GM12865 (cell line): ENCODE measurements at regions not wholly inside any gene's neighbourhood (a gene's known extent, or its start where the extent isn't known, plus 50 kb on each side); places are given as distances from the start of the nearest gene placed in this dataset.

ENCODE experiments used
- DNase-seq: peaks from one replicate; pipeline ENCODE4 v3.0.0; 2010; ENCODE audit warnings: low read depth
- H3K4me3 ChIP-seq: 2 replicates; pipeline ENCODE4 v1.5.1; 2011; ENCODE audit warnings: mild to moderate bottlenecking, low read depth, low read length, control low read depth
- TF ChIP-seq, protein P1 (sequence below): IDR thresholded peaks from 2 replicates; pipeline ENCODE4 v1.5.1; 2011; ENCODE audit warnings: low read length, control low read depth, low read depth, inconsistent platforms; ENCODE audit not compliant: insufficient read depth; ENCODE audit errors: missing control alignments

DNA sequence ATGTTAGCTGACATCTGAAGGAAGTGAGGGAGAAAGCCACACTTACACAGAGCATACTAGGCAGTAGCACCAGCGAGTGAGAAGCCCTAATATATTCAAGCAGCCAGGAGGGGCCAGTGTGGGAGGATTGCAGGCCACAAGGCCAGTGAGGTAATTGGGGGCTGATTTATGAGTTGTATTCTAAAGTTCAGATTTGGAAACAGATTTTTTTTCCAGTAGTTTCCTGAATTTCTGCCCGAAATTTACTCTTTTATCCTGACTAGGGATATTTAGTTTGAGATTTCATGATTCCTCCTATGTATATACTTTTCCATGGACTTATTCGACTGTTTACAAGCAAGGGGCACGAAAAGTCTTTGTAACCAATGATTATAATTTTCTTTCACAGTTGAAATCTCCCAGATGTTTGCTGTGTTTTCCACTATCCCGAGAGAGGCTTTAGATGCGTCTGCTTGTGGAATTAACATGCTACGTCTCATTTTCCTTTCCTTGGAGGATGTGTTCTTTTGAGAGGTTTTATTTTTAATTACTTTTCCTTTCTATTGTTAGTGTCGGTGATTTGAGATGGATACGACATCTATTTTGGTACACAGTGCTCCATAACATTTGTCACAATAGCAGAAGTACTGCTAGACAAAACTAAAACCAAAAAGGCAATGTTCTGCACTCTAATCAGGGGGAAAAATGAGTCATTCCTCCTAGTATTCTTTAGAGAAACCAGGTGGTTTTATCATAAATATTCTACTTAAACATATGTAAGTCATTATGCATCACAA lies 356.3 kb upstream of the HSF2 start:
- TF ChIP-seq, protein P1, sequence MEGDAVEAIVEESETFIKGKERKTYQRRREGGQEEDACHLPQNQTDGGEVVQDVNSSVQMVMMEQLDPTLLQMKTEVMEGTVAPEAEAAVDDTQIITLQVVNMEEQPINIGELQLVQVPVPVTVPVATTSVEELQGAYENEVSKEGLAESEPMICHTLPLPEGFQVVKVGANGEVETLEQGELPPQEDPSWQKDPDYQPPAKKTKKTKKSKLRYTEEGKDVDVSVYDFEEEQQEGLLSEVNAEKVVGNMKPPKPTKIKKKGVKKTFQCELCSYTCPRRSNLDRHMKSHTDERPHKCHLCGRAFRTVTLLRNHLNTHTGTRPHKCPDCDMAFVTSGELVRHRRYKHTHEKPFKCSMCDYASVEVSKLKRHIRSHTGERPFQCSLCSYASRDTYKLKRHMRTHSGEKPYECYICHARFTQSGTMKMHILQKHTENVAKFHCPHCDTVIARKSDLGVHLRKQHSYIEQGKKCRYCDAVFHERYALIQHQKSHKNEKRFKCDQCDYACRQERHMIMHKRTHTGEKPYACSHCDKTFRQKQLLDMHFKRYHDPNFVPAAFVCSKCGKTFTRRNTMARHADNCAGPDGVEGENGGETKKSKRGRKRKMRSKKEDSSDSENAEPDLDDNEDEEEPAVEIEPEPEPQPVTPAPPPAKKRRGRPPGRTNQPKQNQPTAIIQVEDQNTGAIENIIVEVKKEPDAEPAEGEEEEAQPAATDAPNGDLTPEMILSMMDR = no peak
- H3K4me3 ChIP-seq = no peak overlapping the region
- no peak for DNase-seq

DNA sequence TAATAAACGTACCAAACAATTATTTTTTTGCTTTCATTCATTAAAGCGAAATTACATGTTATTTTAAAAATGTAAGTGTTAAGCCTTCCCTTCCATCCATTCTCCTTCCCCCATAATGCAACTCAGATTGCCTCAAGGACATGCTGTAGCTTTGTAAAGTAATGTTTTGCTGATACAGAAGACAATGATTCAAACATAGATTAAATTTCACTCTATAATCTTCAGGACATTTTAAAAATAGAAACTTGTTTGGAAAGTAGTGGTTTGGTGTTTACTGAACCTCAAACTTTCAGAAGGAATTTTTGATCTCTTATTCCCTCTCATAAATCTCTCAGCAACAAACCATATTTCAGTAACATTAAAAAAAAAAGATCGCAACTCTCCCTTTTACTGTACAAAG lies 350.9 kb upstream of the HSF2 start:
- no peak for DNase-seq
- H3K4me3 ChIP-seq = no peak overlapping the region
- TF ChIP-seq, protein P1 = no peak

DNA sequence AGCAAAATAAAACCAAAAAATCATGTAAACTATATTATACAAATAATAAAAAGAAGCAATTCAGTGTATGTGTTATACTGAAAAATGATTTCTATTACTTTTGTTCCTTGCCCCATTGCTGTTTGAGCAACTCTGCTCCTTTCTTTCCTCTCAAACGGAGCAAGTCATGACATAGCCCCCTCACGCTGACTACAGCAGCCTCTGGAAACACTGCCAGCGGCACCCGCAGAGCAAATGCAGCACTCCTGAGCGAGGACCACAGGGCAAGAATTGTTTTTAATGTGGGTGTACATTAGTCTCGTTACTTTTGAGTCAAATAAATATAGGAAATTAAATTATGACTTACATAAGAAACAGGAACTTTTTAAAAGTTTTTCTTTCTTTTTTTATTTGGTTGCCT lies 350.1 kb upstream of the HSF2 start:
- H3K4me3 ChIP-seq = no peak overlapping the region
- DNase-seq = no peak

DNA sequence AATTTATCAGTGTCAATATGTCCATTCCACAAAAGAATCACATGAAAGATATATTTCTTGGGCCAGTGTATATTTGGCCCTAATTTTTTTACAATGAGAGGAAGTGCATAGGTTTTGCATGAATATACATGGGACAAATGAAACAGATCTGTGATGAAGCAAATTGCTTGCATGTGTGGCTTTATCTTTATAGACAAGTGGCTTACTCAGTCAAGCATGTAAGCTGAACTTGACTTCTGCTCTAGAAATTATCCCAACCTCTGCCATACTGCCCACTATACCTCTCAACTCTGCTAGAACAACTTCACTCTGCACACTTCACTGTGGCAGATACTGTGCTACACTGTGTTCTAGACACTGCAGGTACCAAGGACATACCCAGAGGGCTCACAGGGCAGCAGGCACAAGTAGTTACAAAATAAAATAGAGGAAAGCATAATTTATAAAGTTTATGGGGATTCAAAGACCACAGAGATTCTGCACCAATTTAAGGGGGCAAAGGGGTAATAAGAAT lies 349.2 kb upstream of the HSF2 start:
- DNase-seq = no peak
- no peak overlapping the region for H3K4me3 ChIP-seq
- TF ChIP-seq, protein P1 = no peak

More for the DNA sequence above, 350.1 kb upstream of the HSF2 start:
- TF ChIP-seq, protein P1 = no peak

DNA sequence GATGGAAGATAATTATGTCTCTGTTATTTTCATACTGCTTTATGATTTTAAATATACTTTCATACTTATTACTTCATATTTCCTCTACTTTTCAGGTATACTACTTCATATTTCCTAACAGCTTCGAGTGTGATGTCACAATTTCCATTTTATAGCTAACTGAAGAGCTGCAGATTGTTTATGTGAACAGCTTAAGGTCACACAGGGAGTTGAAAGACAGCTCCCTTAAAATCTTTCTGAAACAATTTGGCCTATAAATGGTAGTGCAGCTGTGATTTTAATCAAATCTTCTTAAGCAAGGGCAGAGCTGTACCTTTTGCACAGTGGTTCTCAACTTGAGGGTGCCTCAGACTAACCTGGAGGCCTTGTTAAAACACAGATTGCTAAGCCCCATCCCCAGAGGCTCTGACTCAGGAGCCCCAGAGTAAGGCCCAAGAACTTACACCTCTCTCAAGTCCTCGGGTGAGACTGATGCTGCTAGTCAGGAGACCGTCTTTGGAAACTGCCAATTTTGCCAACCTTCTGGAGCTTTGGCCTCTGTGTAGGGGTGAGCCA lies 347.0 kb upstream of the HSF2 start:
- TF ChIP-seq, protein P1 = no peak
- no peak overlapping the region for H3K4me3 ChIP-seq
- DNase-seq = no peak

DNA sequence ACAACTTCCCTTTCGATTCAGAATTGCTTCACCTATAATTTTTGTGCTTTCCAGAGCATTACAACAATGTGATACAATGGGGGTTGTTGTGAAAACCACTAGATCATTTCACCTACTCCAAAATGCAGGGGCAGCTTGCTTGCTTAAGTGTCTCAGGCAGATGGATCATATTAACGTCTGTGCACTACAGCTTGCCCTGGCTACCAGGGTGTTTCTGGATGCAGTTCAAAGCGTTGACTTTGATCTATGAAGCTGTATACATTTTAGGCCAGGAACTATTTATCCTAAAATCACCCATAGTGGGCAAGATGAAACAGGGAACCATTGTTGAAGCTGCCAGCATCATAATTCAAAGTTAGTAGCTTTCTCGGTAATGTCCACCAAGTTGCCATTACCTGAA lies 339.5 kb upstream of the HSF2 start:
- H3K4me3 ChIP-seq = no peak overlapping the region
- no peak for DNase-seq
- TF ChIP-seq, protein P1 = no peak
